ENCODE measurements at regions not wholly inside any gene's neighbourhood (a gene's known extent, or its start where the extent isn't known, plus 50 kb on each side); places are given as distances from the start of the nearest gene placed in this dataset.
"Not testable (repeated sequence)": the region's sequence is repeated elsewhere in the genome, so short reads cannot be mapped to it uniquely, and the experiment has no call there.

GRCh38 chr10:76657337-76658012, 980.1 kb downstream of the KCNMA1 start:
- no peak for DNase-seq (ENCODE audit: low spot score)

GRCh38 chr10:76651154-76651553, 986.5 kb downstream of the KCNMA1 start:
- DNase-seq (ENCODE audit: low spot score) = no peak

GRCh38 chr10:76649723-76650127, 987.9 kb downstream of the KCNMA1 start:
- DNase-seq (ENCODE audit: low spot score) = no peak

GRCh38 chr10:76649254-76649653, 988.4 kb downstream of the KCNMA1 start:
- no peak for DNase-seq (ENCODE audit: low spot score)

GRCh38 chr10:76647301-76647700, 990.3 kb downstream of the KCNMA1 start:
- no peak for DNase-seq (ENCODE audit: low spot score)

GRCh38 chr10:76645341-76645740, 992.3 kb downstream of the KCNMA1 start:
- no peak for DNase-seq (ENCODE audit: low spot score)

- DNase-seq (ENCODE audit: low spot score) = no peak
These were observed 993.1 kb downstream of the KCNMA1 start for GRCh38 chr10:76644476-76644875.

GRCh38 chr10:76643511-76643911, 994.1 kb downstream of the KCNMA1 start:
- no peak for DNase-seq (ENCODE audit: low spot score)

- DNase-seq (ENCODE audit: low spot score) = no peak
These were observed 995.2 kb downstream of the KCNMA1 start for GRCh38 chr10:76642358-76642757.

- DNase-seq (ENCODE audit: low spot score) = no peak
These were observed 996.4 kb downstream of the KCNMA1 start for GRCh38 chr10:76641215-76641614.

GRCh38 chr10:76640806-76641205, 996.8 kb downstream of the KCNMA1 start:
- DNase-seq (ENCODE audit: low spot score) = no peak

- no peak for DNase-seq (ENCODE audit: low spot score)
These were observed 1004.9 kb downstream of the KCNMA1 start for GRCh38 chr10:76632767-76633051.

- DNase-seq (ENCODE audit: low spot score) = no peak
These were observed 1005.5 kb downstream of the KCNMA1 start for GRCh38 chr10:76631884-76632766.

GRCh38 chr10:76631036-76631670, 1006.5 kb downstream of the KCNMA1 start:
- no peak for DNase-seq (ENCODE audit: low spot score)

- DNase-seq (ENCODE audit: low spot score) = no peak
These were observed 1008.8 kb downstream of the KCNMA1 start for GRCh38 chr10:76628801-76629200.

GRCh38 chr10:76626386-76626785, 1011.2 kb downstream of the KCNMA1 start:
- no peak for DNase-seq (ENCODE audit: low spot score)

GRCh38 chr10:76624470-76624869, 1013.1 kb downstream of the KCNMA1 start:
- no peak for DNase-seq (ENCODE audit: low spot score)

- DNase-seq (ENCODE audit: low spot score) = no peak
These were observed 1015.6 kb downstream of the KCNMA1 start for GRCh38 chr10:76621886-76622620.

- DNase-seq (ENCODE audit: low spot score) = no peak
These were observed 1019.0 kb downstream of the KCNMA1 start for GRCh38 chr10:76618641-76619040.

- DNase-seq (ENCODE audit: low spot score) = no peak
These were observed 1019.4 kb downstream of the KCNMA1 start for GRCh38 chr10:76618171-76618570.

- not testable (repeated sequence) for DNase-seq (ENCODE audit: low spot score)
These were observed 1020.9 kb downstream of the KCNMA1 start for GRCh38 chr10:76616666-76617065.

- no peak for DNase-seq (ENCODE audit: low spot score)
These were observed 1022.6 kb downstream of the KCNMA1 start for GRCh38 chr10:76615049-76615448.
